Endothelial cell of umbilical vein (primary cell): ENCODE measurements at regions not wholly inside any gene's neighbourhood (a gene's known extent, or its start where the extent isn't known, plus 50 kb on each side); places are given as distances from the start of the nearest gene placed in this dataset.

Experiments used
- BruUV-seq: library from RNA; stranded (reverse); fragments of 400-500 nt; replicated peaks from 2 replicates; lab custom pipeline; 2021; lab: Mats Ljungman, UMichigan
- CTCF ChIA-PET: fragments of 300-600, 350-600 bp; sonication (Branson Sonifier 250); formaldehyde crosslinking; loops from one replicate; lab custom pipeline; 2021; ENCODE audit warnings: antibody characterized with exemption, inconsistent platforms; lab: Charles Lee
- POLR2A ChIA-PET: fragments of 300-600, 350-600 bp; sonication (Branson Sonifier 250); formaldehyde crosslinking; loops from one replicate; lab custom pipeline; 2021; ENCODE audit warnings: antibody characterized with exemption, inconsistent platforms; lab: Charles Lee
- DNase-seq: peaks from one replicate; pipeline ENCODE4 v3.0.0-alpha.2; 2011; ENCODE audit warnings: low read depth, low spot score
- FAIRE-seq: peaks from 2 replicates; lab custom pipeline; 2011; peaks lifted over from hg19 to GRCh38; lab: Jason Lieb, UNC
- H2AFZ ChIP-seq: 2 replicates; pipeline ENCODE4 v1.6.0; 2012; ENCODE audit warnings: low read depth, low read length, control low read depth, inconsistent platforms
- H3K27ac ChIP-seq: 2 replicates; pipeline ENCODE4 v1.5.1; 2011; ENCODE audit warnings: low read depth, mild to moderate bottlenecking, control low read depth, low read length, moderate library complexity; ENCODE audit not compliant: insufficient read depth
- H3K27me3 ChIP-seq, 2 experiments: 2 replicates each; pipeline versions ENCODE4 v1.6.0 to v1.6.1; 2011; ENCODE audit warnings: low read length in 2 of 2, mixed read lengths in 1 of 2; ENCODE audit not compliant: control insufficient read depth in 2 of 2, insufficient read depth in 2 of 2
- H3K36me3 ChIP-seq, 2 experiments: 2 replicates in 1 of 2; 3 replicates in 1 of 2; pipeline ENCODE4 v1.5.1; 2011; ENCODE audit warnings: low read length in 2 of 2, mild to moderate bottlenecking in 1 of 2, moderate library complexity in 1 of 2; ENCODE audit not compliant: control insufficient read depth in 2 of 2, insufficient read depth in 2 of 2; ENCODE audit errors: extremely low read depth in 1 of 2
- H3K4me1 ChIP-seq: 3 replicates; pipeline ENCODE4 v1.5.1; 2011; ENCODE audit warnings: mild to moderate bottlenecking, low read length; ENCODE audit not compliant: control insufficient read depth, insufficient read depth; ENCODE audit errors: extremely low read depth
- H3K4me2 ChIP-seq: 2 replicates; pipeline ENCODE4 v1.6.1; 2011; ENCODE audit warnings: low read length, control low read depth, mixed read lengths; ENCODE audit not compliant: insufficient read depth
- H3K4me3 ChIP-seq, 3 experiments: fragments of 200-600 bp in 1 of 3; sonication (generic), shearing (Covaris generic) in 1 of 3; replicated peaks in 1 of 3; 2 replicates each; pipeline ENCODE4 v1.5.1; 2011 to 2016; ENCODE audit warnings: control low read depth in 3 of 3, low read length in 3 of 3, mild to moderate bottlenecking in 2 of 3, inconsistent platforms in 1 of 3, low read depth in 1 of 3, moderate library complexity in 1 of 3; ENCODE audit not compliant: insufficient read depth in 1 of 3
- H3K79me2 ChIP-seq: 2 replicates; pipeline ENCODE4 v1.6.0; 2012; ENCODE audit warnings: low read length, inconsistent platforms; ENCODE audit not compliant: control insufficient read depth, insufficient read depth
- H3K9ac ChIP-seq: replicated peaks from 2 replicates; pipeline ENCODE3; 2011; ENCODE audit warnings: low read length, control low read depth; ENCODE audit not compliant: insufficient read depth; ENCODE audit errors: extremely low read depth
- H3K9me1 ChIP-seq: replicated peaks from 3 replicates; pipeline ENCODE4 v1.6.0; 2011; ENCODE audit warnings: mild to moderate bottlenecking, low read length; ENCODE audit not compliant: control insufficient read depth, insufficient read depth; ENCODE audit errors: extremely low read depth
- H3K9me3 ChIP-seq: replicated peaks from 2 replicates; pipeline ENCODE4 v1.5.1; 2012; ENCODE audit warnings: low read length, inconsistent platforms; ENCODE audit not compliant: control insufficient read depth, insufficient read depth
- H4K20me1 ChIP-seq: replicated peaks from 2 replicates; pipeline ENCODE3; 2011; ENCODE audit warnings: mild to moderate bottlenecking, low read length; ENCODE audit not compliant: control insufficient read depth, insufficient read depth; ENCODE audit errors: extremely low read depth
- EZH2 ChIP-seq: IDR thresholded peaks from 2 replicates; pipeline ENCODE4 v1.6.1; 2012; ENCODE audit warnings: borderline replicate concordance, low read depth, mild to moderate bottlenecking, moderate library complexity, low read length, inconsistent platforms; ENCODE audit not compliant: severe bottlenecking
- FOS ChIP-seq: IDR thresholded peaks from 2 replicates; pipeline ENCODE4 v1.6.1; 2011; ENCODE audit warnings: mild to moderate bottlenecking, low read length, moderate library complexity, borderline replicate concordance; ENCODE audit not compliant: insufficient read depth
- GATA2 ChIP-seq: IDR thresholded peaks from 2 replicates; pipeline ENCODE4 v1.7.0; 2011; ENCODE audit warnings: low read depth, mild to moderate bottlenecking, moderate library complexity, mixed read lengths, low read length; ENCODE audit not compliant: insufficient read length, insufficient read depth
- JUN ChIP-seq: IDR thresholded peaks from 2 replicates; pipeline ENCODE4 v1.6.1; 2011; ENCODE audit warnings: borderline replicate concordance, low read depth; ENCODE audit not compliant: insufficient read length, insufficient read depth
- MAX ChIP-seq: IDR thresholded peaks from 2 replicates; pipeline ENCODE4 v1.6.1; 2011; ENCODE audit not compliant: insufficient read depth, insufficient read length
- MYC ChIP-seq: IDR thresholded peaks from one replicate; pipeline ENCODE4 v1.6.1; 2011; ENCODE audit warnings: mild to moderate bottlenecking, low read depth, low read length
- POLR2A ChIP-seq: IDR thresholded peaks from 2 replicates; pipeline ENCODE4 v1.6.1; 2012; ENCODE audit warnings: low read depth, mild to moderate bottlenecking, control low read depth, low read length
- POLR2AphosphoS5 ChIP-seq: IDR thresholded peaks from 2 replicates; pipeline ENCODE4 v1.6.1; 2012; ENCODE audit warnings: low read depth, mild to moderate bottlenecking, control low read depth, low read length, moderate library complexity; ENCODE audit not compliant: insufficient read depth
- dilution Hi-C: fragments of 300-500 bp; cut with MboI; formaldehyde crosslinking; loops from one replicate; pipeline ENCODE4 v1.15.0; 2019; ENCODE audit warnings: low sequenced_read_pairs; ENCODE audit not compliant: extremely low pct_ligation_motif_present
- intact Hi-C: fragments of 100-400 bp; cut with micrococcal nuclease; formaldehyde crosslinking; loops from one replicate; pipeline ENCODE4 v1.10.0; 2022
- TF ChIP-seq, protein P1 (sequence below), 2 donors: IDR thresholded peaks; 1 replicate in 1 of 2; 2 replicates in 1 of 2; pipeline ENCODE4 v1.5.1; 2011; ENCODE audit warnings: low read length in 2 of 2, mild to moderate bottlenecking in 2 of 2, moderate library complexity in 2 of 2, control low read depth in 1 of 2, inconsistent platforms in 1 of 2, low read depth in 1 of 2; ENCODE audit not compliant: insufficient read depth in 1 of 2; ENCODE audit errors: extremely low read depth in 1 of 2

GRCh38 chr5:171533153-171533552, 113.7 kb downstream of the FGF18 start:
- CTCF ChIA-PET = no interaction called here
- Histone ChIP-seq H3K27me3 (peaks cover 6% of the 10 kb centered on the region in 2 experiments), H3K36me3 (no peaks in the 10 kb centered on the region), H3K79me2 (no peaks in the 10 kb centered on the region), H3K27ac (no peak overlapping the region), H4K20me1 (no peaks in the 10 kb centered on the region), H3K4me3 (no peak overlapping the region), H3K9me1 (no peaks in the 10 kb centered on the region), H3K4me2 (no peak overlapping the region), H2AFZ (no peak overlapping the region), H3K9me3 (no peaks in the 10 kb centered on the region), H3K4me1 (no peaks in the 10 kb centered on the region), H3K9ac (no peak overlapping the region)
- TF ChIP-seq, protein P1, sequence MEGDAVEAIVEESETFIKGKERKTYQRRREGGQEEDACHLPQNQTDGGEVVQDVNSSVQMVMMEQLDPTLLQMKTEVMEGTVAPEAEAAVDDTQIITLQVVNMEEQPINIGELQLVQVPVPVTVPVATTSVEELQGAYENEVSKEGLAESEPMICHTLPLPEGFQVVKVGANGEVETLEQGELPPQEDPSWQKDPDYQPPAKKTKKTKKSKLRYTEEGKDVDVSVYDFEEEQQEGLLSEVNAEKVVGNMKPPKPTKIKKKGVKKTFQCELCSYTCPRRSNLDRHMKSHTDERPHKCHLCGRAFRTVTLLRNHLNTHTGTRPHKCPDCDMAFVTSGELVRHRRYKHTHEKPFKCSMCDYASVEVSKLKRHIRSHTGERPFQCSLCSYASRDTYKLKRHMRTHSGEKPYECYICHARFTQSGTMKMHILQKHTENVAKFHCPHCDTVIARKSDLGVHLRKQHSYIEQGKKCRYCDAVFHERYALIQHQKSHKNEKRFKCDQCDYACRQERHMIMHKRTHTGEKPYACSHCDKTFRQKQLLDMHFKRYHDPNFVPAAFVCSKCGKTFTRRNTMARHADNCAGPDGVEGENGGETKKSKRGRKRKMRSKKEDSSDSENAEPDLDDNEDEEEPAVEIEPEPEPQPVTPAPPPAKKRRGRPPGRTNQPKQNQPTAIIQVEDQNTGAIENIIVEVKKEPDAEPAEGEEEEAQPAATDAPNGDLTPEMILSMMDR (IDR thresholded peaks at IDR 0.05; ENCODE audit: extremely low read depth in 1 of 2, insufficient read depth in 1 of 2, low read depth in 1 of 2, low read length in 2 of 2) = no peak
- TF ChIP-seq POLR2A (no peak), MAX (no peak), JUN (no peak), FOS (no peak), GATA2 (no peak), POLR2AphosphoS5 (no peak), MYC (no peak), EZH2 (no peak)
- FAIRE-seq (no peak), DNase-seq (no peak)
- dilution Hi-C loops (no loop called here), intact Hi-C loops (no loop called here)
- BruUV-seq = no TSS peak
- POLR2A ChIA-PET = no interaction called here
